ENCODE measurements at regions not wholly inside any gene's neighbourhood (a gene's known extent, or its start where the extent isn't known, plus 50 kb on each side); places are given as distances from the start of the nearest gene placed in this dataset.
"Not testable (repeated sequence)": the region's sequence is repeated elsewhere in the genome, so short reads cannot be mapped to it uniquely, and the experiment has no call there.

DNA sequence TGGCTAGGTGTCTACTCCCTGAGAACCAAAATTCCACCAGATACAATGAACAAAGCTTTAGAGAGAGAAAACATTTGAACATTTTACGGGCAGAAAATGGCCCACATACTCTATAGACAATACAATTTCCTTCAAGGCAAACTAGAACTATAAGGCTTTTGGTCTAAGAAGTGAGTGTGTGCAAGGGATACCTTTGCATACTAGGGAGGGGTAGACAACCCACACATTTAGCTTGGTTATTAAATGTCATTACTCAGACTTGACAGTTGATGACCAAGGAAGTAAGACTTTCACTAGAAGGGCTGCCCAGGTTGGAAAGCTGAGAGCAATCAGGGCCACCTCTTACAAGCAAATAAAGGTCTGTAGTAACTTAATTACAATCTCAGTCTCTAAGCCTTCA is 64.0 kb upstream of the PLEKHM1 start:
- DNase-seq (ENCODE audit: low spot score): not testable (repeated sequence)

DNA sequence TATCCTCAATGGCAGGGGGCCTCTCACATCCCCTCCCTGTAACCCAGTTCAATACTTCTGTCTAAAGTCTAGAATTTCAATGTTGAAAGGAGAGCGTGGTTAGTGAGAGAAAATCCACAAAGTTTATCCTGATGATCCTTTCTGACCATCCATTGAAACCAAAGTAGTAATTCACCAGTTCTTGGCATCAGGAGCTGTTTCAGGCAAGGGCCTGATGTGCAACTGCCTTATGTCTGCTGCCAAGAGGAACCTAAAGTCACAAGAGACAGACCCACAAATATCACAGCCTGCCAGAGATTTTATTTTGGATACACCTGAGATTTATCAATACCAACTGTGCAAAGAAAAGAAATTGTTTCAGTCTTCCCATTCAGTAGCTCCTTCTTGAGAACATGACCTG is 68.3 kb upstream of the PLEKHM1 start:
- not testable (repeated sequence) for DNase-seq (ENCODE audit: low spot score)

DNA sequence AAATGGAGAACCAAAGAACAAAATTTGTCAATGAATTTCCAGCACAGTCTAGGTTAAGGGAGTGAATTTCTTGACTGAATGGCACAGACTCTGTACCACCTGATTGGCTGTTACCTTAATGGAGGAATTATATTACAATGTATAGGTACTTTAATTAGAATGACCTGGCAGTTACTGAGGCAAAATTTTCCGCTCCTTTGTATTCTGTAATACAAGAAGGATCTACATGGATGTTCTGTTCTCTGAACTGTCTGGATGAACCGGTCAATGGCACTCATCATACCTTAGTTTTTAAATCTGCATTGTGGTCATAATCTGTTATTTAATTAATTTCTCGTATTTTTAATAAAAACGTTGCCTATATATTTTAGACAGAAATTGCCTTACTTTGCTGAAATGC is 72.3 kb upstream of the PLEKHM1 start:
- not testable (repeated sequence) for DNase-seq (ENCODE audit: low spot score)

DNA sequence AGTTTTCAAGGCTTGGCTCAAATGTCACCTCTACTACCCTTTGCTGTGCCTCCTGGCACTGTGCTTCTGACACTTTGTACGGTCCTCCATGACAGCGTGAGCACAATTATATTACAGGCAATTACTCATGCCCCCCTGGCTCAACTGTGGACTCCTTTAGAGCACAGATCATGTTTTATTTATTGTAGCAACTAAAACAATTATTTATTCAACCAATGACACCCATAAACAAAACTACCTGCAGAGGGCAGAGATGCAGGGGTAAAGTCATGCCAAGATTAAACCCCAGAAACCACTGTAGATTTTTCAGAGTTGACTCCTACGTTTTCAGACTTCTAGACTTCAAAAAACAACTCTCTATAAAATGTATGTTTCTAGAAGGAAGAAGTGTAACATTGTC is 72.8 kb upstream of the PLEKHM1 start:
- DNase-seq (ENCODE audit: low spot score): not testable (repeated sequence)

DNA sequence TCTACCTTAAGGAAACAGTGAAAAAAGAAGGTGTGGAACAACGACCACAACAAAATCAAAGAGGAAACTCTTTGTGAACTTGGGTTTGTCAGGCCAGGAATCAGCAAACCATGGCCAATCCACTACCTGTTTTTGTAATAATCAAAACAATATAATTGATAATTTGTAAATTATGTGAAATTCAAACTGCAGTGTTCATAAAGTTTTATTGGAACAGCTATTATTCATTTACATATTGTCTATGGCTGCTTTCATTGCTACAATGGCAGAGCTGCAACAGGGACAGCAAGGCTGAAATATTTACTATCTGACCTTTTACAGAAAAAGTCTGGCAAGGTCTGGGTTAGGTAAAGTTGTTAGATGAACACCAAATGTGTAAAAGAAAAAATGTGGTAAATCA is 77.8 kb upstream of the PLEKHM1 start:
- DNase-seq (ENCODE audit: low spot score): not testable (repeated sequence)

DNA sequence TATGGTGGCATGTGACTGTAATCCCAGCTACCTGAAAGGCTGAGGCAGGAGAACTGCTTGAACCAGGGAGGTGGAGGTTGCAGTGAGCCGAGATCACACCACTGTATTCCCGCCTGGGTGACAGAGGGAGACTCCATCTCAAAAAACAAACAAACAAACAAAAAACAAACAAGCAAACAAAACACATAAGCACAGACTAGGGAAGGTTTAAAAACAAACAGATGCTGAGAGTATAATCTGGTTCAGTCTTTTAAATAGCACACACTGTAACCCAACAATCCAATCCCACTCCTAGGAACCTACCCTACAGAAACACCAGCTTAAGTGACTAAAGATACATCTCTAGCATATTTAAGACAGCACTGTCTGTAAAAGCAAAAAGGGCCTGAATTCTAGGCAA is 82.8 kb upstream of the PLEKHM1 start:
- DNase-seq (ENCODE audit: low spot score): not testable (repeated sequence)

DNA sequence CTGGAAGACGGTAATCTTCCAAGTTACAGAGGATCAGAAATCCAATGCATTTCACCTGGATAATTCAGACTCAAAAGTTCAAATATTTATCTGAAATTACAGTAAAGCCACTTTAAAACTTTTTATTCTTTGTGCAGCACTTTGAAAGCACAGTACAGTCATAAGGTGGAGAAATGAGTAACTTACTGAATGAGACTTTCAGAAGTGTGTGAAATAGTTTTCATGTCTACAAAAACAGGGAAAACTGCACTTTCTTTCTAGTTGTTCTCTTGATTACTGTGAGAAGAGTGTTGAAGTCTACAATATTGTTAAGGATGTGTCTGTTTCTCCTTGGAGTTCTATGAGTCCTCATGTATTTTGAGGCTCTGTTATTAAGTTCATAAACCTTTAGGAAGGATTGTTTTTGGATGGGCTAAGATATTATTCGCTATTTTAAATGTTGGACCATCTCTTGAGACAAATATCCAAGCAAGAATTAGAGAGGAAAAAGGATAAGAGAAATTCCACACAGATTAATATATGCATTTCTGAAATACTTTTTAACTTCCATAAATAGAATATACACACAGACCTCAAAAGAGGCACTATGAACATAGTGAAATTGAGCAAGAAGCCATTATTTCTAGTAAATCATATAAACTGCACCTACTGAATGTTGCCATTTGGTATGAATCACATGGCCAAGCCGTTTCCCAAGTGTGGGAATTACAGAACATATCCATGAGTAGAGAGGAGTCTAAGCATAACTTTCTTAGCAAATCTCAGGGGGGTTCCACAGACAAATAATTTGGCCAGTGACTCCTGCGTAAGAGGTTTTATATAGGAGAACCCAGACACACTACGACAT is 83.6 kb upstream of the PLEKHM1 start:
- DNase-seq (ENCODE audit: low spot score): no peak

DNA sequence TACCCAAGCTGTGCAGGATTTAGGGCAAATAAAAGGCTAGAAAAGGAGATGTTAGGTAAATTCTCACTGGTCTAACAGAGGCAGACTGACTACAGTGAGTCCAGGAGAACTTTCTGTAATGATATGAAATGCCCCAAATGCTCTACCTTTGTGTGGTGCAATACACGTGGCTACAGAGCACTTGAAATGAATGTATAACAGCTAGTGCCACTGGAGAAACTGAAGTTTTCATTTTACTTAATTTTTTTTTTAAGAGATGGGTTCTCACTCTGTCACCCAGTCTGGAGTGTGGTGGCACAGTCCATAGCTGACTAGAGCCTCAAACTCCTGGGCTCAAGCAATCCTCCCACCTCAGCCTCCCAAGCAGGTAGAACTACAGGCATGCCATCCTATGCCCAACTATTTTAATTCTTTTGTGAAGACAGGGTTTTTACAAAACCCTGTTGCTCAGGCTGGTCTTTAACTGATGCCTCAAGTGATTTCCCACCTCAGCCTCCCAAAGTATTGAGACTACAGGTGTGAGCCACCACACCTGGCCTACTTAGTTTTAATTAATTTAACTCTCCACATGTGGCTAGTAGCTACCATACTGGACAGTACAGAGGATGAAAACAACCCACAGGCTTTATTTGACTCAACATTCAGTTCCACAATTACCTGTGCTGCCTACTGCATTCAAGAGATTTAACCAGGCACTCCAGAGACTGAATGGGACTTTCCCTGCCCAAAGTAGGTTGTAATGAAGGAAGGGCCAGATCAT is 84.8 kb upstream of the PLEKHM1 start:
- no peak for DNase-seq (ENCODE audit: low spot score)

DNA sequence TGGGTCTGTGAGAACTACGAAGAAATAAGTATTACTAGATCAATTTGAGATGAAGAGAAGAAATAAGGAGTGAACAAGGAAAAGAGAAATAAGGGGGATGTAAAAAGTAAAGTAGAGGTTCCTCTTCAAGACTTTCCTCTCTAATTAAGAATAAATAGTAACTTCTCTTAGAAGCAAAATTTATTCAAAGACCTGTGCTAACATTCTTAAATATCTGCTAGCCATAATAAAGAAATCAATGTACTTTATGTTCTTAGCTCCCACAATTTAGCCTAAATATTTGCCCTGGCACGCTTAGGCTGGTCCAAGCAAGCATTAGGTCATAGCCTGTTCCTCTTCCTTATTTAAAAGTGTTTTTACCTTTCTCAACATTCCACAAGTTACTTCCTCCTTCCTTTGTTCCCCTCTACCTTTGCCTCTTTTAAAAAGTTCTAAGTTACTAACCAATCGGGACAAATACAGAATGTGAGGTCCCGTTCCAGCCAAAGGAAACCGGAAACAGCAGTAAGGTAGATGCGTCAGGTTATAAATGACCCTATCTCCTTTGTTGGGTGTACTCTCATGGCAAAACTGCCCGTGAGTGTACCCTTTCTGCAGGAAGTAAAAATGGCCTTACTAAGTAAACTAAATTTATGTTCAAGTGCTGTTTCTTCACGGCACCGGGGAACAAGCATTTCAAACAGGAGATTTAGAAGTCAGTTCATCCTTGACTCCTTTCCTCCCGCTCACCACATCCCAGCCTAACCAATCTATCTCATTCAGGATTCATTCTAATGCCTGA is 86.2 kb upstream of the PLEKHM1 start:
- DNase-seq (ENCODE audit: low spot score): not testable (repeated sequence)

DNA sequence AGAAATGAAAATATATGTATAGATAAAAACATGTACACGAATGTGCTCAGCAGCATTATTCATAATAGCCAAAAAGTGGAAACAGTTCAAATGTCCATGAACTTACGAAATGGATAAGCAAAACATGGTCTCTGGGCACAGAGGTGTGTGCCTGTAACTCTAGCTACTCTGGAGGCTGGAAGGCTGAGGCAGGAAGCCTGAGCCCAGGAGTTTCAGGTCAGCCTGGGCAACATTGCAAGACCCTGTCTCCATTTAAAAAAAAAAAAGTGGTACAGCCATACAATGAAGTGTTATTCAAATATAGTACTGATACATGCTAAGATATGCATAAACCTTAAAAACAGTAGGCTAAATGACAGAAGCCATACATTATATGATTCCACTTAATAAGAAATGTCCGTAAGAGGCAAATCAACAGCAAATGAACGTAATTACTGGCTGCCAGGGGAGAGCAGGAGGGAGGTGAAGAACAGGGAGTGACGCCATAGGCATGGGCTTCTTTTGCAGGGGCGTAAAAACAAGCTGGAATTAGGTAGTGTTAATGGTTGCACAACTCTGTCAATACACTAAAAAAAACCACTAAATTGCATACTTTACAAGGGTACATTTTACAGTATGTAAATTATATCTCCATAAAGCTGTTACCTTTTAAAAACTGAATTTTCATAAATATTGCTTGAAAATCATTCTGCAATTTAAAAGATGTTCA is 87.2 kb upstream of the PLEKHM1 start:
- DNase-seq (ENCODE audit: low spot score): no peak

DNA sequence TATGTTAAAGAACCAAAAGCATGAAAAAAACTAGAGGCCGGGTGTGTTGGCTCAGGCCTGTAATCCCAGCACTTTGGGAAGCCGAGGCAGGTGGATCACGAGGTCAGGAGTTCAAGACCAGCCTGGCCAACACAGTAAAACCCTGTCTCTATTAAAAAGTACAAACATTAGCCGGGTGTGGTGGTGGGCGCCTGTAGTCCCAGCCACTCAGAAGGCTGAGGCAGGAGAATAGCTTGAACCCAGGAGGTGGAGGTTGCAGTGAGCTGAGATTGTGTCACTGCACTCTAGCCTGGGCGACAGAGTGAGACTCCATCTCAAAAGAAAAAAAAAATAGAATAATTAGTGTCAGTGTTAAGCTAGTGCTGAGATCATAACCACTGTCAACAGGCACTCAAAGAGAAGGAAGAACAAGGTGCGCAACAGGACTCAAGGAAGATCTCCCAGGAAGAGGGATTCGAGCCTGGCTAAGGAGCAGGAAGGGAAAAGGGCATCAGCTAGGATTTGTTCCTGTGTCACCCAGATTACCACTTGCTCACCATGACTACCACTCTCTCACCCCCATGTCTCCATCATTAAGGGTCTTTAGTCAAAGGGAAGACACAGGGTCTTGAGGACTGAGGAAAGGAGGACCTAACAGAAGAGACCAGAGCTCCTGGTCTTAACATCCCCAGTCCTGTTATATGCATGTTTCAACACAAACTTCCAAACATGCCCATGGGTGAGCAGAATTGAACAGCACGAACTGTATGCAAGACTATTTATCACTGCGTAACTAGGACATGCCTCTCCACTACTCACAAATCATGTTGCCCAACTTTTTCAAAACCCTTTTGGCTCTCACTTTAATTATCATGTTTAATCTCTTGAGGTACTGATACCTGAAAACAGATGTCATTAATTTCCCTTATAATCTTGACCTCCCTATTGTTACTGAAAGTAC is 88.3 kb upstream of the PLEKHM1 start:
- DNase-seq (ENCODE audit: low spot score): no peak

DNA sequence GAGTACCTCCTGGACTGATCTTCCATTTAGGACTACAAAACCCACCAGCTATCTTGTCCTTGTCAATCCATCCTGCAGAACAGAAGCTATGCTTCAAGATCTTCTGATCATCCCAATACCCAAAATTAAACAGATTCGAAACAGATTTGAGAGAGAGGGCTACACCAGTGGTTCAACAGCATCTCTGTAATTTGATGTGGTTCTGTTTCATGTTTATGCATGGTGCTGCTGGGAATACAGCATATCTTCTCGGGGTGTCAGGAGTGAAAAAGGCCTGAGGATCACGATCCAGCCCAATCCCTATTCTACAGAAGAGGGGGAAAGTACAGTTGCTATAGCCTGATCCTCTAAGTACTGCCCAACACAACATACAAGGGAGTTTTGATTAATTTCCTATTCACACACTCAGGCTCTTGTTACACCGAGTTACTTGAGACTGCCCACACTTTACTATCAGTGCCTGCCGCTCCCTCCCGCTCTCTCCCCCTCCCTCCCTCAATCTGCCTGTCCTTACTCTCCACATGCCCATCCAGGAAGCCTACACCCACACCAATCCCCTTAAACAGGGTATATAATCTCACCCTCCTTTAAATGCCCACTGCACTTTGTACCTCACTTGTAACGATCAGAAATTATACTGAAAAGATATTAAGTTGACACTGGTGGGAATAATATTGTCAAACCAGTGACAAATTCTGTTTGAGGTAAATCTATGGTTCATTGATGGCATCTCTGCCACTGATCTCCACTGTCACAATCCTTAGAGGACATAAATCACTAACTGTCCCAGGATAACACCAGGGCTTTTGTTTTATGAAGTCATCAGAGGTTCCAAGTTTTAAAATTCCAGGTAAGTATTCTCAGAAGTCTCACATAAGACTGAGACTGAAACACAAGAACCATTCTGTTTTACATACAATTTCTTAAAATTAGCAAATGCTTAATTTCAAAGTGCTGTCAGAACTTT is 89.3 kb upstream of the PLEKHM1 start:
- DNase-seq (ENCODE audit: low spot score): no peak

DNA sequence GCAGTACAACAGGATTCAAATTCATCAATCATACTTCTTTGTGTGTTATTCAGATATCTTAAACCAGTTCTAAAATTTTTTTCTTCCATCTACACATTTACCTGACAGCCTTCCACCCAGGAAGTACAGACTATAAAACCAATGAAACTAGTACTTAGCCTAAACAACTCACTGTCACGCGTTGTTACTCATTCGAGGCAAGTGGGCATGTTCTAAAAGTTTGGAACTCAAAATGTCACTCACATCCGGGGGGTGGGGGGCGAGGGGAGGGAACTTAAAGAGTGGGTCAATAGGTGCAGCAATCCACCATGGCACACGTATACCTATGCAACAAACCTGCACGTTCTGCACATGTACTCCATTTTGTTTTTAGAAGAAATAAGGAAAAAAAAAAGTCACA is 90.4 kb upstream of the PLEKHM1 start:
- no peak for DNase-seq (ENCODE audit: low spot score)

DNA sequence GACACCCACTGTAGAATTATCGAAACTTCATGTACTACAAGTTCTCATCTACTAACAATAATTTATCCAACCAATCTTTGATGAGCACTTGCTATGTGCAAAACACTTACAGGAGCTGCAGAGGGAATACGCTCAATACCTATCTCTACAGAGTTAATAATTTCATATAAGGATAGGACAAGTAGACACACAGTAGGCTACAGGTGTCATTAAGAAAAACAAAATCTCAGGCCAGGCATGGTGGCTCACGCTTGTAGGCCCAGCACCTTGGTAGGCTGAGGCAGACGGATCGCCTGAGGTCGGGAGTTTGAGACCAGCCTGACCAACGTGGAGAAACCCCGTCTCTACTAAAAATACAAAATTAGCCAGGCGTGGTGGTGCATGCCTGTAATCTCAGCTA is 91.3 kb upstream of the PLEKHM1 start:
- no peak for DNase-seq (ENCODE audit: low spot score)

DNA sequence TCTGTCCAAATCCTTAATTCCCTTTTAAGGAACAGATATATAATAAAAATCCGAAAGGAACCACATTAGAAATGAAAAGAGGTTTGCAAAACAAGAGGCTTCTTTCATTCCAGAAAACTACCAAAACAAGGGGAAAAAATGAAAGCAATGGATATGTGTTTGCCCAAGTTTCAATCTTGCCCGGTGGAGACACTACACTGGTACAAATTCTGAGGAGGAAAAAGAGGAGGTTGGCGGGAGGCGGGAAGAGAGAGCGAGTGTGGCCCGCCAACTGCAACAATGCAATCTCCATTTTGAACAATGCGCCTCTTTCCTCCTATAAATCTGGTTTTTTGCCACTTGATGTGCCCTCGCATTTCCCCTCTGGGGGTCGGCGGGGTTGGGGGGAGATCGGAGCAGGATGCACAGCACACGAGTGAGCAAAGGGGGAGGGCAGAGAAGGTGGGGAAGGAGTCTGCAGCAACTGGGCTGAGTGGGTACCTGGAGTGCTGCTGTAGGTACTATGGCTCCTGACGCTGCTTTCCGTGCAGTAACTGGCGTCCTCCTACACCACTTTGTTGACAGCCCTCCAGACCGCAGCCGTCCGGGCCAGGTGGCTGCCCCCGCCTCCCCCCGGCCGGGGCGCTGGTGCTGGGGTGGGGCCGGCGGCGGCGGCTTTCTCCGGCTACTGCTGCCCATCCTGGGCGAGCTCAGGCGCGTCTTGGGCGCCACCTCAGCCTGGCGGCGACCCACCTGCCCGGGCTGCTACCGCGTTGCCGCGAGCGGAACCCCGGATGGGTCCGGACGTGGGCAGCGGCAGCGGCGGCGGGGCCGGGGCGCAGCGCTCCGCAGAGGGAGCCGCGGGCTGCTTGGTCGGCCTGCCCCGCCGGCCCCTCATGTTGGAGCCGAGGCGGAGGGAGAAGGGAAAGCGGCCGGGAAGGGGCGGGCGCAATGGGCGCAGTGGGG is 93.8 kb upstream of the PLEKHM1 start:
- DNase-seq (ENCODE audit: low spot score): peak; percentile 84

DNA sequence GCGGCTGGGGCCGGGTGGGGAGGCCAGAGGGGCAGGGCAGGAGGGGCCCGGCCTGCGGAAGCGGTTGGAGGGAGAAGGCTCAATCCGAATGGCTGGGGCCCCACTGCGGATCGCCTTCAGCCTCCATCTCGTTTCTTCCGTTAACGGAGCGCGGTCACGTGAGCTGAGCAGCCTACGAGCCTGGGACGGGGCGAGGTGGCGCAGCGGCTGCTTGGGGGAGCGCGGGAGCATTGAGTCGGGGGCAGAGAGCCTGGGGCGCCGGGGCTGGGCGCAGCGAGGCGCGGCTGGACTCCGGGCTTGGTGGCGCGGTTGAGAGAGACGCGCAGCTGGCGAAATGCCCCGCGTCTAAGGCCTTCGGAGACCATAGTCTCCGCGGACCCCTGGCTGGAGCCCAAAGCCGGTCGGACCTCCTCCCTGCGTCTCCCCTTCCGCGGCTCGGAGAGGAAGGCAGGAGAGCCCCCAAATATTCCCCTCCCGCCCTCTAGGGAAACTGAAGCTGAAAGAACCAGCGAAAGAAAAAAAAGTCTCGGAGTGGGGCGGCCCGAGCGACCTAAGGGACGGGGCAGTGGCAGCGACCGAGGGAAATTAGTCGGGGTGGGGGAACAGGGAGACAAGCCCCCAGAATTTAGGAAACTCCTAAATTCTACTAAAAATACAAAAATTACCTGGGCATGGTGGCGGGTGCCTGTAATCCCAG is 94.7 kb upstream of the PLEKHM1 start:
- DNase-seq (ENCODE audit: low spot score): peak; percentile 91

DNA sequence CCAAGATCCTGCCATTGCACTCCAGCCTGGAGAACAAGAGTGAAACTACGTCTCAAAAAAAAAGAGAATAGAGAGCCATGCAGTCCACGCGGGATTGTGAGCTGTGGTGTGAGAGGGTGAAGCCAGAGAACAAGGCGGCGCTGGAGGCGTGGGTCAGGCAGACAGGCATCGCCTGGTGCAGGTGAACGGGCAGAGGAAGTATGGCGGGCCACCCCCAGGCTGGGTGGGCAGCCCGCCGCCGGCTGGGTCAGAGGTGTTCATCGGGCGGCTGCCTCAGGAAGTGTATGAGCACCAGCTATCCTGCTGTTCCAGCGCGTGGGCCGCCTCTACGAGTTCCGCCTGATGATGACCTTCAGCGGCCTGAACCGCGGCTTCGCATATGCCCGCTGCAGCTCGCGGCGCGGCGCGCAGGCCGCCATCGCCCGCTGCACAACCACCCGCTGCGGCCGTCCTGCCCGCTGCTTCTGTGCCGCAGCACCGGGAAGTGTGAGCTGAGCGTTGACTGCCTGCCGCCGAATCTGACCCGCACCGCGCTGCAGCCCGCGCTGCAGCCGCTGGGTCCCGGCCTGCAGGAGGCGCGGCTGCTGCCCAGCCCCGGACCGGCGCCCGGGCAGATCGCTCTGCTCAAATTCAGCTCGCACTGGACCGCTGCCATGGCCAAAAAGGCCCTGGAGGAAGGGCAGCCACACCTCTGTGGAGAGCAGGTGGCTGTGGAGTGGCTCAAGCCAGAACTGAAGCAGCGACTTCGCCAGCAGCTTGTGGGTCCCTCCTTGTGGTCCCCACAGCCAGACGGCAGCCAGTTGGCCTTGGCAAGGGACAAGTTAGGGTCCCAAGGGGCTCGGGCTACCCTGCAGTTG is 95.5 kb upstream of the PLEKHM1 start:
- DNase-seq (ENCODE audit: low spot score): peak; percentile 62
